ENCODE measurements at regions not wholly inside any gene's neighbourhood (a gene's known extent, or its start where the extent isn't known, plus 50 kb on each side); places are given as distances from the start of the nearest gene placed in this dataset.

DNA sequence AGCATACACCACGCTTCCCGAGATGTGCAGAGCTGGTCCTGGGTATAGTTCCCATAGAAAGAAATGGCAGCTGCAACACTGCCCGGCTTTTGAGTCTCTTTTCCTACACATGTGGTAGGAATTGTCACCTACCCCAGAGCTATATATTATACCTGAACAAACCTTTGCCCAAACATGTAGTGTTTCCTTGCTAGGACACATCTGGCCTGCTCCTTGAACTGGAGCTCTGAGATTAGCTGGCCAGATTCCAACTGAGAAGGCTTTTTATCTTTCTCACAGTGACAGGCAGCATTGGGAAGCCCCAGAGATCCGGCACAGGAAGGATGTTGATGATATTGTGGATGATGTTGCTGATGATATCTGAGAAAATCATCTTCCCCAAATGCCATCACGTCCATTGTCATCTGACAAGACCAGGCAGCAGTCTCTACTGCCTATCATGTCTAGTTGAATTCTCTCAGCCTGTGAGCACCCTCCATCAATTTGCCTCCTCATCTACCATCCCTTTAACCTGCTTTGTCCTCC is 115.0 kb upstream of the SMYD2 start:
- Histone ChIP-seq H3K27ac (ENCODE audit: low read depth, low read length) (no peak overlapping the region), H3K27me3 (ENCODE audit: control insufficient read depth in 3 of 3, insufficient read depth in 3 of 3, low read length in 3 of 3) (peaks cover 0 to 3% (median 0%) of the 10 kb centered on the region in 3 donors), H3K4me1 (ENCODE audit: control insufficient read depth in 3 of 3, insufficient read depth in 3 of 3, low read length in 3 of 3) (no peaks in the 10 kb centered on the region), H3K36me3 (ENCODE audit: control insufficient read depth in 3 of 3, insufficient read depth in 3 of 3, low read length in 3 of 3) (no peaks in the 10 kb centered on the region), H3K9me3 (ENCODE audit: control insufficient read depth in 3 of 3, low read length in 3 of 3) (no peaks in the 10 kb centered on the region), H3K4me3 (ENCODE audit: low read length in 3 of 3) (no peak overlapping the region), H3K9ac (ENCODE audit: low read depth in 1 of 3, low read length in 3 of 3) (no peak overlapping the region)

DNA sequence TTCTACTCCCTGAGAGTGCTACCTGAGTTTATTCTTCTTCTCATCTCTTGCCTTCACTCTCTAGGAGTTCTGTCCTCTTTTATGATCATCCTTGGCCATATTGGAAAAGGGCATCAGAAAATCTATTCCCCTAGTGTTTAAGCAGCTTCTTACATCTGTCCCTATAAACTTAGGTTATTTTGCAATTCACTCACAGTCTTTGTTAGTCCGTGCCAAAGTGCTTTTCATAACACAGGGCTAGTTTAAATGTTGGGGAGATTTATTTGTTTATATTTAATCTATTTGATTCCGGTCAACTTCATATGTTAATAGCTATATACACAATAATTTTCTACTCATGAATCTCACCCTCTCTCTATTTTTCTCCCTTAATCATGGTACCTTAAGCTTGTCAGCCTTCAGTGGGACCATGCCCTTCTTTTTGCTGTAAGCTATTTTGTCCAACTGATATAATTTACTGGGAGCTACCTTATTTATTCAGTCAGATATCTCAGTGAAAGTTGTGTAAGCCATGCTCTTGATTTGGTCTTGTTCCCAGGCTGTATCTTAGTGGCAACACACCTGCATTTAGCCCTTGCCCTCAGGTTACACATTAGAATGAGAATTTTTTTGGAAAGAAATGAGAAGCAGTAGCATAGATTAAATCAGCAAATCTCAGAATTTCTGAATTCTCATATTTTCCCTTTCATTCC is 106.3 kb upstream of the SMYD2 start:
- H3K9me3 ChIP-seq (ENCODE audit: control insufficient read depth in 3 of 3, low read length in 3 of 3), result no peaks in the 10 kb centered on the region

GRCh38 chr1:214178102-214178501 is 102.9 kb upstream of the SMYD2 start:
- H3K36me3 ChIP-seq (ENCODE audit: control insufficient read depth in 3 of 3, insufficient read depth in 3 of 3, low read length in 3 of 3), result no peaks in the 10 kb centered on the region
- H3K4me3 ChIP-seq (ENCODE audit: low read length in 3 of 3), result no peak overlapping the region
- peaks cover 0 to 5% (median 0%) of the 10 kb centered on the region in 3 donors for H3K27me3 ChIP-seq (ENCODE audit: control insufficient read depth in 3 of 3, insufficient read depth in 3 of 3, low read length in 3 of 3)
- H3K4me1 ChIP-seq (ENCODE audit: control insufficient read depth in 3 of 3, insufficient read depth in 3 of 3, low read length in 3 of 3), result no peaks in the 10 kb centered on the region
- no peak overlapping the region for H3K9ac ChIP-seq (ENCODE audit: low read depth in 1 of 3, low read length in 3 of 3)
- H3K27ac ChIP-seq (ENCODE audit: low read depth, low read length), result no peak overlapping the region
- H3K9me3 ChIP-seq (ENCODE audit: control insufficient read depth in 3 of 3, low read length in 3 of 3), result peaks cover 0 to 2% (median 0%) of the 10 kb centered on the region in 3 donors

More for the DNA sequence above, 106.3 kb upstream of the SMYD2 start:
- no peak overlapping the region for H3K4me3 ChIP-seq (ENCODE audit: low read length in 3 of 3)
- H3K27ac ChIP-seq (ENCODE audit: low read depth, low read length), result no peak overlapping the region
- no peaks in the 10 kb centered on the region for H3K36me3 ChIP-seq (ENCODE audit: control insufficient read depth in 3 of 3, insufficient read depth in 3 of 3, low read length in 3 of 3)
- H3K4me1 ChIP-seq (ENCODE audit: control insufficient read depth in 3 of 3, insufficient read depth in 3 of 3, low read length in 3 of 3), result no peaks in the 10 kb centered on the region
- H3K9ac ChIP-seq (ENCODE audit: low read depth in 1 of 3, low read length in 3 of 3), result no peak overlapping the region
- H3K27me3 ChIP-seq (ENCODE audit: control insufficient read depth in 3 of 3, insufficient read depth in 3 of 3, low read length in 3 of 3), result peaks cover 0 to 2% (median 0%) of the 10 kb centered on the region in 3 donors

DNA sequence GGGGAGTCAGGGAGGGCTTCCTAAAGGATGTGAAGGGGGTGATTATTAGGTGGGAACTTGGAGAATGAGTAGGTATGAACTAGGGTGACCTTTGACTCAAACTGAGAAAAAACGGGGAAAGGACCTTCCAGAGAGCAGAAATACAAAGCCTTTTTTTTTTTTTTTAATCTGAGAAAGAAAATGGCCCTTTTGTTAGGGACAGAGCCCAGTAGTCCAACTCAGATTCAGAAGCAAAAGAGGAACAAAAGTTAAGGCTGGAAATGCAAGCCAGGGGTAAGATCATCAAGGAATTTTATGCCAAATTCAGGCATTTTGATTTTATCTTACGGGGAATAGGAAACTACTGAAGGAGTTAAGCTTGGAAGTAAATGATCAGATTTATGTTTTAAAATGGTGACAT is 96.0 kb upstream of the SMYD2 start:
- Histone ChIP-seq H3K27ac (ENCODE audit: low read depth, low read length) (no peak overlapping the region), H3K4me1 (ENCODE audit: control insufficient read depth in 3 of 3, insufficient read depth in 3 of 3, low read length in 3 of 3) (peaks cover 5 to 8% (median 7%) of the 10 kb centered on the region in 3 donors), H3K36me3 (ENCODE audit: control insufficient read depth in 3 of 3, insufficient read depth in 3 of 3, low read length in 3 of 3) (no peaks in the 10 kb centered on the region), H3K27me3 (ENCODE audit: control insufficient read depth in 3 of 3, insufficient read depth in 3 of 3, low read length in 3 of 3) (peaks cover 30 to 39% (median 35%) of the 10 kb centered on the region in 3 donors), H3K4me3 (ENCODE audit: low read length in 3 of 3) (no peak overlapping the region), H3K9ac (ENCODE audit: low read depth in 1 of 3, low read length in 3 of 3) (no peak overlapping the region), H3K9me3 (ENCODE audit: control insufficient read depth in 3 of 3, low read length in 3 of 3) (peaks cover 0 to 2% (median 0%) of the 10 kb centered on the region in 3 donors)

GRCh38 chr1:214186103-214186824 is 94.7 kb upstream of the SMYD2 start:
- H3K9ac ChIP-seq (ENCODE audit: low read depth in 1 of 3, low read length in 3 of 3), result no peak overlapping the region
- no peaks in the 10 kb centered on the region for H3K36me3 ChIP-seq (ENCODE audit: control insufficient read depth in 3 of 3, insufficient read depth in 3 of 3, low read length in 3 of 3)
- H3K27ac ChIP-seq (ENCODE audit: low read depth, low read length), result no peak overlapping the region
- peaks cover 0 to 2% (median 0%) of the 10 kb centered on the region in 3 donors for H3K9me3 ChIP-seq (ENCODE audit: control insufficient read depth in 3 of 3, low read length in 3 of 3)
- H3K4me1 ChIP-seq (ENCODE audit: control insufficient read depth in 3 of 3, insufficient read depth in 3 of 3, low read length in 3 of 3), result peaks cover 5 to 8% (median 7%) of the 10 kb centered on the region in 3 donors
- H3K27me3 ChIP-seq (ENCODE audit: control insufficient read depth in 3 of 3, insufficient read depth in 3 of 3, low read length in 3 of 3), result peaks cover 30 to 39% (median 35%) of the 10 kb centered on the region in 3 donors
- H3K4me3 ChIP-seq (ENCODE audit: low read length in 3 of 3), result no peak overlapping the region

DNA sequence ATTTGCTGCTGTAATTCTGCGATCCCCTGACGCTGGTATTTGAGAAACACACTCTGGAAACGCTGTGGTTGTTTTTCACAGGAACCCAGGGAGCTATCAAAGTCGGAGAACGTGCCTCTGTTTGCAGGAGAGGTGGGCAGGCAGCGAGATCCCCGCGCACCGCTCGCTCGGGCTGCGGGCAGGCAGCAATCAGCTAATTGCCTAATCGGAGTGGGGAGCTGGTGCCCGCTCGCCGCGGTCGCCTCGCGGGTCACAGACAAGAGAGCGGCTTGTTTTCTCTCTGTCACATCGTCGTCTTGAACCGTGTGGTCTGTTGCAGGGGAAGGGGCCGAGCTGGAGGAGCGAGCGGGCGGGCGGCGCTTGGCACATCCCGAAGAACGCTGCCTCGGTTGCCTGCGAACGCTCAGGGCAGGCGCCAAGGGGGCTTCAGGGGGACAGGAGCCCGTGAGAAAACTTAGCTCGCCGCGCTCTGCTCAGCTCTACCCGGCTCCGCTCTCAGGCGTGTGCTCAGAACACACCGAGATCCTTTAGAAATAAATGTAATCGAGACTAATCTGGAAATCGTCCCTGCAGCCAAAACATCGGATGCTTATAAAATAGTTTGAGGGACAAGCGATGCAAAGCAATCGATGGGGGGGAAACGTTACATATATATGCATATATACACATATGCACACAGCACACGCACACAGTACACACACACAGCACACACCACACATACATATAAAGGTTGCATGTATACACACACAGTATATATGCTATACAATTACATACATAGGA is 93.6 kb upstream of the SMYD2 start:
- Histone ChIP-seq H3K4me1 (ENCODE audit: control insufficient read depth in 3 of 3, insufficient read depth in 3 of 3, low read length in 3 of 3) (peaks cover 5 to 8% (median 7%) of the 10 kb centered on the region in 3 donors), H3K9ac (ENCODE audit: low read depth in 1 of 3, low read length in 3 of 3) (peak overlapping the region; percentile 12 to 42 (median 36)), H3K27me3 (ENCODE audit: control insufficient read depth in 3 of 3, insufficient read depth in 3 of 3, low read length in 3 of 3) (peaks cover 30 to 39% (median 32%) of the 10 kb centered on the region in 3 donors)

DNA sequence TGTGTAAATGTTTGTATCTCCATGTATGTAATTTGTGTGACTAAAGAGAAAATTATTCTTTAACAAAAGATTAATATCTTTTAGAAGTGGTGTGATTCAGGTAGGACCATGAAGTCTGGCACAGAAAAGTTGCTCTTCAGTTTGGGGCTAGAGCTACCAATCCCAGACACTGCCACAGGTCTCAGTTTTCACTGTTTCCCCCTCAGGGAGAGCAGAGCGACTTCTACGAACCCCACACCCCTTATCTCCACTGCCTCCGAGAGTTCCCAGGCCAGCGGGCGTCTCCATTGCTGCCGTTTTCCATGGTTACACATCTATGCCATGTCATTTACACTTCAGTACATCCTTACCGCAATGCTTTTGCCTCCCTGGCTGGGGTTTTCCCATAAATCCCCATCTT is 93.0 kb upstream of the SMYD2 start:
- Histone ChIP-seq H3K9ac (ENCODE audit: low read depth in 1 of 3, low read length in 3 of 3) (no peak overlapping the region), H3K4me3 (ENCODE audit: low read length in 3 of 3) (no peak overlapping the region), H3K4me1 (ENCODE audit: control insufficient read depth in 3 of 3, insufficient read depth in 3 of 3, low read length in 3 of 3) (peaks cover 5 to 8% (median 7%) of the 10 kb centered on the region in 3 donors), H3K36me3 (ENCODE audit: control insufficient read depth in 3 of 3, insufficient read depth in 3 of 3, low read length in 3 of 3) (no peaks in the 10 kb centered on the region), H3K27ac (ENCODE audit: low read depth, low read length) (no peak overlapping the region), H3K9me3 (ENCODE audit: control insufficient read depth in 3 of 3, low read length in 3 of 3) (no peaks in the 10 kb centered on the region), H3K27me3 (ENCODE audit: control insufficient read depth in 3 of 3, insufficient read depth in 3 of 3, low read length in 3 of 3) (peaks cover 31 to 39% (median 32%) of the 10 kb centered on the region in 3 donors)

More for the DNA sequence above, 93.6 kb upstream of the SMYD2 start:
- H3K36me3 ChIP-seq (ENCODE audit: control insufficient read depth in 3 of 3, insufficient read depth in 3 of 3, low read length in 3 of 3), result no peaks in the 10 kb centered on the region
- H3K27ac ChIP-seq (ENCODE audit: low read depth, low read length), result no peak overlapping the region
- H3K4me3 ChIP-seq (ENCODE audit: low read length in 3 of 3), result peak overlapping the region; percentile 55 to 66 (median 66)
- H3K9me3 ChIP-seq (ENCODE audit: control insufficient read depth in 3 of 3, low read length in 3 of 3), result peaks cover 0 to under 1% (median 0%) of the 10 kb centered on the region in 3 donors

DNA sequence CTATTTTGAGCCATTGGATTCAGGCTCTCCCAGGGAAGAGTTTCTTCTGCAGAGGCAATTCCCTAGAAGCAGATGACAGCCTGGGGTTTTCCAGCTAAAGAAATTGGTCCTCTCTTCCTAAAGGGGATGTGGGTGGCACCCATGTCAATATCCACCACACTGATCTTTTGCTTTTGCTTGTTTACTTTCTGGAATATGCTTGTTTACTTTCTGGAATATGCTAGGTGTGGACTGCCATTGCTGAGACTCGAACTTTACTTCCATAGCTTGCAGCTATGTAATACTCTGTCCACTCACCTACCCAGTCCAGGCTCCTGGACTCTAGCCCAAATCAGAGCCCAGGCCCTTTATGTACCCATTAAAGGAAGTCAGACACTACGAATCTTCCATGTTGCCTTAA is 92.1 kb upstream of the SMYD2 start:
- Histone ChIP-seq H3K9me3 (ENCODE audit: control insufficient read depth in 3 of 3, low read length in 3 of 3) (no peaks in the 10 kb centered on the region), H3K4me3 (ENCODE audit: low read length in 3 of 3) (no peak overlapping the region), H3K4me1 (ENCODE audit: control insufficient read depth in 3 of 3, insufficient read depth in 3 of 3, low read length in 3 of 3) (peaks cover 5 to 8% (median 7%) of the 10 kb centered on the region in 3 donors), H3K36me3 (ENCODE audit: control insufficient read depth in 3 of 3, insufficient read depth in 3 of 3, low read length in 3 of 3) (no peaks in the 10 kb centered on the region), H3K9ac (ENCODE audit: low read depth in 1 of 3, low read length in 3 of 3) (no peak overlapping the region), H3K27me3 (ENCODE audit: control insufficient read depth in 3 of 3, insufficient read depth in 3 of 3, low read length in 3 of 3) (peaks cover 31 to 39% (median 34%) of the 10 kb centered on the region in 3 donors), H3K27ac (ENCODE audit: low read depth, low read length) (no peak overlapping the region)

GRCh38 chr1:214192825-214193643 is 87.9 kb upstream of the SMYD2 start:
- no peak overlapping the region for H3K9ac ChIP-seq (ENCODE audit: low read depth in 1 of 3, low read length in 3 of 3)
- H3K4me3 ChIP-seq (ENCODE audit: low read length in 3 of 3), result no peak overlapping the region
- H3K27ac ChIP-seq (ENCODE audit: low read depth, low read length), result no peak overlapping the region
- no peaks in the 10 kb centered on the region for H3K4me1 ChIP-seq (ENCODE audit: control insufficient read depth in 3 of 3, insufficient read depth in 3 of 3, low read length in 3 of 3)
- no peaks in the 10 kb centered on the region for H3K9me3 ChIP-seq (ENCODE audit: control insufficient read depth in 3 of 3, low read length in 3 of 3)
- H3K36me3 ChIP-seq (ENCODE audit: control insufficient read depth in 3 of 3, insufficient read depth in 3 of 3, low read length in 3 of 3), result no peaks in the 10 kb centered on the region
- peaks cover 4 to 8% (median 6%) of the 10 kb centered on the region in 3 donors for H3K27me3 ChIP-seq (ENCODE audit: control insufficient read depth in 3 of 3, insufficient read depth in 3 of 3, low read length in 3 of 3)
